ENCODE measurements at regions not wholly inside any gene's neighbourhood (a gene's known extent, or its start where the extent isn't known, plus 50 kb on each side); places are given as distances from the start of the nearest gene placed in this dataset.

- DNase-seq (ENCODE audit: low spot score): no peak
- no peak overlapping the region for H3K27ac ChIP-seq (replicated peaks; ENCODE audit: low read length)
Observed at GRCh38 chr5:61758711-61759110, 426.7 kb downstream of the ZSWIM6 start.

GRCh38 chr5:61765471-61765870 is 433.4 kb downstream of the ZSWIM6 start:
- Histone ChIP-seq H3K4me3 (ENCODE audit: low read length in 2 of 2) (no peak overlapping the region), H3K79me1 (ENCODE audit: low read depth, low read length) (no peaks in the 10 kb centered on the region), H2BK15ac (ENCODE audit: low read length) (no peak overlapping the region), H2BK5ac (ENCODE audit: low read length) (no peak overlapping the region), H3K4me1 (ENCODE audit: control insufficient read depth in 2 of 2, insufficient read depth in 1 of 2, low read depth in 1 of 2, low read length in 2 of 2) (peaks cover 0 to under 1% of the 10 kb centered on the region in 2 donors), H3K14ac (ENCODE audit: low read length) (no peak overlapping the region), H3K27me3 (ENCODE audit: control insufficient read depth in 3 of 3, insufficient read depth in 3 of 3, low read depth in 1 of 3, low read length in 3 of 3) (no peaks in the 10 kb centered on the region), H3K18ac (ENCODE audit: low read length) (no peak overlapping the region), H2AFZ (ENCODE audit: low read length) (no peak overlapping the region), H2BK12ac (ENCODE audit: low read length) (no peak overlapping the region), H3K9me3 (replicated peaks in 1 of 2; ENCODE audit: control insufficient read depth in 2 of 2, insufficient read depth in 1 of 2, low read depth in 1 of 2, low read length in 2 of 2) (peaks cover 0 to 24% of the 10 kb centered on the region in 2 donors), H3K9ac (ENCODE audit: low read depth, low read length, poor library complexity) (no peak overlapping the region), H3K27ac (replicated peaks; ENCODE audit: low read length) (no peak overlapping the region), H2AK5ac (ENCODE audit: low read depth, low read length) (no peak overlapping the region), H3K4ac (ENCODE audit: low read length) (no peak overlapping the region), H2BK120ac (ENCODE audit: low read depth, low read length) (no peak overlapping the region), H3K36me3 (replicated peaks in 1 of 2; ENCODE audit: control insufficient read depth in 2 of 2, insufficient read depth in 2 of 2, low read length in 2 of 2) (no peaks in the 10 kb centered on the region), H3K4me2 (ENCODE audit: insufficient read depth, low read length, poor library complexity, severe bottlenecking) (no peak overlapping the region), H4K91ac (ENCODE audit: low read depth, low read length, poor library complexity) (no peak overlapping the region), H4K8ac (ENCODE audit: low read depth, low read length) (no peak overlapping the region), H3K23ac (ENCODE audit: low read depth, low read length, poor library complexity) (no peak overlapping the region)
- no peak for DNase-seq (ENCODE audit: low spot score)
- WGBS, 2 donors (ENCODE audit: extremely low coverage in 2 of 2, insufficient read length in 2 of 2, insufficient replicate concordance in 1 of 2): no CpG with 5 or more reads among the region's 1 CpG

More at GRCh38 chr5:61758711-61759110, 426.7 kb downstream of the ZSWIM6 start:
- no peak overlapping the region for H3K18ac ChIP-seq (ENCODE audit: low read length)
- H3K4me2 ChIP-seq (ENCODE audit: insufficient read depth, low read length, poor library complexity, severe bottlenecking): no peak overlapping the region
- H2BK15ac ChIP-seq (ENCODE audit: low read length): no peak overlapping the region
- H3K79me1 ChIP-seq (ENCODE audit: low read depth, low read length): no peaks in the 10 kb centered on the region
- H4K91ac ChIP-seq (ENCODE audit: low read depth, low read length, poor library complexity): no peak overlapping the region
- no peak overlapping the region for H3K23ac ChIP-seq (ENCODE audit: low read depth, low read length, poor library complexity)
- H3K4me1 ChIP-seq (ENCODE audit: control insufficient read depth in 2 of 2, insufficient read depth in 1 of 2, low read depth in 1 of 2, low read length in 2 of 2): no peaks in the 10 kb centered on the region
- no peak overlapping the region for H3K9ac ChIP-seq (ENCODE audit: low read depth, low read length, poor library complexity)
- H4K8ac ChIP-seq (ENCODE audit: low read depth, low read length): no peak overlapping the region
- H2AFZ ChIP-seq (ENCODE audit: low read length): no peak overlapping the region
- H2BK12ac ChIP-seq (ENCODE audit: low read length): no peak overlapping the region
- WGBS, 2 donors (ENCODE audit: extremely low coverage in 2 of 2, insufficient read length in 2 of 2, insufficient replicate concordance in 1 of 2): no CpG with 5 or more reads among the region's 6 CpGs
- H2BK120ac ChIP-seq (ENCODE audit: low read depth, low read length): no peak overlapping the region
- peak overlapping the region in 1 of 2 donors; percentile 37 for H3K4me3 ChIP-seq (ENCODE audit: low read length in 2 of 2)
- no peak overlapping the region for H3K4ac ChIP-seq (ENCODE audit: low read length)
- no peak overlapping the region for H2AK5ac ChIP-seq (ENCODE audit: low read depth, low read length)
- no peak overlapping the region for H2BK5ac ChIP-seq (ENCODE audit: low read length)
- H3K27me3 ChIP-seq (ENCODE audit: control insufficient read depth in 3 of 3, insufficient read depth in 3 of 3, low read depth in 1 of 3, low read length in 3 of 3): no peaks in the 10 kb centered on the region
- H3K14ac ChIP-seq (ENCODE audit: low read length): no peak overlapping the region
- H3K9me3 ChIP-seq (replicated peaks in 1 of 2; ENCODE audit: control insufficient read depth in 2 of 2, insufficient read depth in 1 of 2, low read depth in 1 of 2, low read length in 2 of 2): peaks cover 0 to 16% of the 10 kb centered on the region in 2 donors
- H3K36me3 ChIP-seq (replicated peaks in 1 of 2; ENCODE audit: control insufficient read depth in 2 of 2, insufficient read depth in 2 of 2, low read length in 2 of 2): no peaks in the 10 kb centered on the region

DNA sequence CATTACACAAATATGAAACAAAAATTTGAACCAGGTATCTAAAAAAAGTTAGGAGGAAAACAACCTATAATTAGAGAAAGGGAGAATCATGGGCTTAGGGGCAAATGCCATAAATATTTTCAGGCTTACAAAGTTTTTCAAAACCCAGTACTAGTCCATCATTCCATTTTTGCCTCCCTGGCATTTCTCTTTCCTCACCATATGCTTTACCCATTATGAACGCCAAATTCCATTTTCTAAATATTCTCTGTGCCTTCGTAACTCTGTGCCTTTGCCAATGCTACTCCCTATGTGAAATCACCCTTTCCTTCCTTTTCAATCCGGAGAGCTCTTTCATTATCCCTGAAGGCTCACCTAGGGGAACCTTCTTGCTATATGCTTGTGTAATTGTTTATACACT is 434.1 kb downstream of the ZSWIM6 start:
- H3K4ac ChIP-seq (ENCODE audit: low read length): no peak overlapping the region
- H3K4me2 ChIP-seq (ENCODE audit: insufficient read depth, low read length, poor library complexity, severe bottlenecking): no peak overlapping the region
- H3K9me3 ChIP-seq (replicated peaks in 1 of 2; ENCODE audit: control insufficient read depth in 2 of 2, insufficient read depth in 1 of 2, low read depth in 1 of 2, low read length in 2 of 2): peaks cover 0 to 24% of the 10 kb centered on the region in 2 donors
- H2BK12ac ChIP-seq (ENCODE audit: low read length): no peak overlapping the region
- H2BK120ac ChIP-seq (ENCODE audit: low read depth, low read length): no peak overlapping the region
- no peak overlapping the region for H2BK15ac ChIP-seq (ENCODE audit: low read length)
- no peak overlapping the region for H4K91ac ChIP-seq (ENCODE audit: low read depth, low read length, poor library complexity)
- H4K8ac ChIP-seq (ENCODE audit: low read depth, low read length): no peak overlapping the region
- H3K4me1 ChIP-seq (ENCODE audit: control insufficient read depth in 2 of 2, insufficient read depth in 1 of 2, low read depth in 1 of 2, low read length in 2 of 2): peaks cover under 1 to 7% of the 10 kb centered on the region in 2 donors
- no peak for DNase-seq (ENCODE audit: low spot score)
- H3K36me3 ChIP-seq (replicated peaks in 1 of 2; ENCODE audit: control insufficient read depth in 2 of 2, insufficient read depth in 2 of 2, low read length in 2 of 2): no peaks in the 10 kb centered on the region
- H2BK5ac ChIP-seq (ENCODE audit: low read length): no peak overlapping the region
- no peak overlapping the region for H3K14ac ChIP-seq (ENCODE audit: low read length)
- H3K79me1 ChIP-seq (ENCODE audit: low read depth, low read length): no peaks in the 10 kb centered on the region
- no peak overlapping the region for H2AFZ ChIP-seq (ENCODE audit: low read length)
- H3K27ac ChIP-seq (replicated peaks; ENCODE audit: low read length): no peak overlapping the region
- H2AK5ac ChIP-seq (ENCODE audit: low read depth, low read length): no peak overlapping the region
- whole genome bisulfite sequencing, 2 donors (ENCODE audit: extremely low coverage in 2 of 2, insufficient read length in 2 of 2, insufficient replicate concordance in 1 of 2): no CpG with 5 or more reads among the region's 3 CpGs
- H3K27me3 ChIP-seq (ENCODE audit: control insufficient read depth in 3 of 3, insufficient read depth in 3 of 3, low read depth in 1 of 3, low read length in 3 of 3): no peaks in the 10 kb centered on the region
- H3K9ac ChIP-seq (ENCODE audit: low read depth, low read length, poor library complexity): no peak overlapping the region
- no peak overlapping the region for H3K18ac ChIP-seq (ENCODE audit: low read length)
- no peak overlapping the region for H3K23ac ChIP-seq (ENCODE audit: low read depth, low read length, poor library complexity)
- H3K4me3 ChIP-seq (ENCODE audit: low read length in 2 of 2): no peak overlapping the region

DNA sequence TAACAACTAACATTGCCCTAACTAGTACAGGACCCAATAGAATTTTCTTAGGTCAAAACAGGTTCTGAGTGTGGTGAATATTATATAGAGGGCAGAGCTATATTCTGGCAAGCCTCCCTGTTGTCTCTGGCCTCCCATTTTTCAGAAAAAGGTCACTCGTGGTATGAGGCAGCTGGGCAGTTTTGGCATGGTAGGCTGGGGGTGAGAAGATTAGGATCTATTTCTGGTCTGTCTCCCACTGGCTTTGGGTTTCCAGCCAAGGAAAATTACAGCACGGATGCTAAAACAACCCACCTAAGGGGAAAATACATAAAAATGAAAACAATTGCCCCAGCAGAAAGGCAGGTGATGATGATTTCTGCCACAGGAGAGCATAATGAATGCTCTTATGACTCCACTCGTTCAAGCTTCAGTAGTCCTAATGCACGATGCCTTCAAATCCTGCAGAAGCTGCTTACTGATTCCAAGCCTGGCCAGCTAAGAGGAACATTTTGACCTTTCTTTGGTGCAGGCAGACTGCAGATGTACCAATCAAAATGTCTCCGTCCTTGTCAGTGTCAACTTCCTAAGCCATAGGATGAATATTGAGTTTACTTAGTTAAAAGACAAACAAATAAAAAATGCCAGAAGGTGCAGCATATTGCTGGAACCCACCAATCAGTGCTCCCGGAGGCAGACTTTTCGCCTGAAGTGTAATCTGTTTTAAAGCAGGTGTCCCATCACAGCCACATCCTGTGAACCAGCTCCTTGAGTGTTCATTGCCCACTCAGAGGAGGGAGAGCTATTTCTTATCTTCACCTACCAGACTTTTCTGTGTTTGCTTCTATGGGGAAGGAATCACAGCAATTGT is 435.4 kb downstream of the ZSWIM6 start:
- H3K9ac ChIP-seq (ENCODE audit: low read depth, low read length, poor library complexity): no peak overlapping the region
- H3K18ac ChIP-seq (ENCODE audit: low read length): no peak overlapping the region
- no peaks in the 10 kb centered on the region for H3K36me3 ChIP-seq (replicated peaks in 1 of 2; ENCODE audit: control insufficient read depth in 2 of 2, insufficient read depth in 2 of 2, low read length in 2 of 2)
- H3K4me3 ChIP-seq (ENCODE audit: low read length in 2 of 2): no peak overlapping the region
- no peak overlapping the region for H3K23ac ChIP-seq (ENCODE audit: low read depth, low read length, poor library complexity)
- no peak overlapping the region for H3K4ac ChIP-seq (ENCODE audit: low read length)
- no peak overlapping the region for H3K14ac ChIP-seq (ENCODE audit: low read length)
- peaks cover 0 to 14% of the 10 kb centered on the region in 2 donors for H3K9me3 ChIP-seq (replicated peaks in 1 of 2; ENCODE audit: control insufficient read depth in 2 of 2, insufficient read depth in 1 of 2, low read depth in 1 of 2, low read length in 2 of 2)
- no peak for DNase-seq (ENCODE audit: low spot score)
- no peak overlapping the region for H2AFZ ChIP-seq (ENCODE audit: low read length)
- H3K79me1 ChIP-seq (ENCODE audit: low read depth, low read length): no peaks in the 10 kb centered on the region
- no peak overlapping the region for H2AK5ac ChIP-seq (ENCODE audit: low read depth, low read length)
- H2BK15ac ChIP-seq (ENCODE audit: low read length): no peak overlapping the region
- no peaks in the 10 kb centered on the region for H3K27me3 ChIP-seq (ENCODE audit: control insufficient read depth in 3 of 3, insufficient read depth in 3 of 3, low read depth in 1 of 3, low read length in 3 of 3)
- H2BK120ac ChIP-seq (ENCODE audit: low read depth, low read length): no peak overlapping the region
- peaks cover 2 to 8% of the 10 kb centered on the region in 2 donors for H3K4me1 ChIP-seq (ENCODE audit: control insufficient read depth in 2 of 2, insufficient read depth in 1 of 2, low read depth in 1 of 2, low read length in 2 of 2)
- H3K27ac ChIP-seq (replicated peaks; ENCODE audit: low read length): no peak overlapping the region
- no peak overlapping the region for H4K8ac ChIP-seq (ENCODE audit: low read depth, low read length)
- H2BK12ac ChIP-seq (ENCODE audit: low read length): no peak overlapping the region
- H4K91ac ChIP-seq (ENCODE audit: low read depth, low read length, poor library complexity): no peak overlapping the region
- WGBS, 2 donors (ENCODE audit: extremely low coverage in 2 of 2, insufficient read length in 2 of 2, insufficient replicate concordance in 1 of 2): no CpG with 5 or more reads among the region's 7 CpGs
- H2BK5ac ChIP-seq (ENCODE audit: low read length): no peak overlapping the region
- no peak overlapping the region for H3K4me2 ChIP-seq (ENCODE audit: insufficient read depth, low read length, poor library complexity, severe bottlenecking)
